GM18951 (cell line): ENCODE measurements at regions not wholly inside any gene's neighbourhood (a gene's known extent, or its start where the extent isn't known, plus 50 kb on each side); places are given as distances from the start of the nearest gene placed in this dataset.

ENCODE experiments used
- POLR2A ChIP-seq: IDR thresholded peaks from 4 replicates; pipeline ENCODE4 v1.6.1; 2011; ENCODE audit warnings: mild to moderate bottlenecking; ENCODE audit not compliant: insufficient read length, insufficient read depth; ENCODE audit errors: extremely low read depth
- in situ Hi-C: fragments of 300-500 bp; cut with MboI; formaldehyde crosslinking; loops from one replicate; pipeline ENCODE4 v1.12.0; 2022; ENCODE audit warnings: low sequenced_read_pairs, mixed read lengths, inconsistent platforms; ENCODE audit not compliant: unreplicated experiment

DNA sequence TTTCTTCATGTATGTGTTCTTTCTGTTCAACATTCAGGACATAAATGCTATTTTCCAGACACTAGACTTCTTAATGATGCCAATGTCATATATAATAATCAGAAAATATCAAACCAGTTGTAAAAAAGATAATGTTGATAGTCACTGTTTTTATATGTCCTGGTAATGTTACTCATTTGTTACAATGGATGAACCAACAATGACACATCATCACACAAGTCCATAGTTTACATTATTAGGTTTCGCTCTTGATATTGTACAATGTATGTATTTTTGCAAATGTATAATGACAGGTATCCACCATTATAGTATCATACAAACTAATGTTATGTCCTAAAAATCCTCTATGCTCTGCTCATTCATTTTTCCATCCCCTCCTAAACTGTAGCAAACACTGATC, 243.8 kb upstream of the CDIN1 start:
- in situ Hi-C loops, result no loop called here
- no peak for TF ChIP-seq POLR2A

DNA sequence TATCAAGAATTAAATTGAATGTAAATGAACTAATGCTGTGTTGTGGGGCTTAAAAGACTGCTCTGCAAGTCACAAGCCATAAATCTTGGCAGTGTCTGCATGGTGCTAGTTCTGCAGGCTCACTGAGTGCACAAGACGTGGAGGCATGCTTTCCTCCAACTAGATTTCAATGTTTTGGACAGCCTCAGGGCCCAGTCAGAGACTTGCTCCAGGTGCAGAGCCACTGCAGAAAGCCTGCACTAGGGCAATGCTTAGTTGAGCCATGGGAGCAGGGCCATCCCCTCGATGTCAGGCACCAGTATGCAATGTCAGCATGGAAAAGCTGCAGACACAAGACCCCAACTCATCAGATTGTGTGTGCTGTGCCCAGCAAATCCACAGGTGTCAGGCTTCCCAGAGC, 234.5 kb upstream of the CDIN1 start:
- TF ChIP-seq POLR2A, result no peak

DNA sequence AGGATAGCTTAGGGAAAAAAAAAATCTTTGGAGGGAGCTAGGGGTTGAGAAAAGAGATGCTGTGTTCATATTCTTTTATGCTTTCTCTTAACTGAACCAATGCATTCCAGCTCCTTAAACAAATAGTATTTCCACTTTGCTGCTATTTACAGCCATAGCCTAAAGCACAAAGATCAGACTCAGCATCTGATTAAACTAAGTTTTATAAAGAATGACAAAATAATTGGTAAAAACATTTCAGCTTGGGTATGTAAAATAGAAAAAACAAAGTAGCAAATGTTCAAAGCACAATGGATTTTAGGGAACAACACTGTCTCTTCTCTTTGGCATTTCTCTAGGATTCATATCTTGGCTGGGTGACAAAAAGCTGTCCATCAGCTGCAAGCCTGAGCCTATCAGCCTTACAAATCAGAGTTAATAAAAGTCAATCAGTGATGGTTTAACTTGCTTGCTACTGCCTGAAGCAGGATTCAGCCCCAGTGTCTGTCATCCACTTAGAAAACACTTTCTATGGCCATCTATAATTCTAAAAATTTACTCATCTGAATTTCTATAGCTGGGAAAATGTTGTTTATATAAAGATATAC, 232.1 kb upstream of the CDIN1 start:
- in situ Hi-C loops, result no loop called here

More for the DNA sequence above, 234.5 kb upstream of the CDIN1 start:
- in situ Hi-C loops, result no loop called here

DNA sequence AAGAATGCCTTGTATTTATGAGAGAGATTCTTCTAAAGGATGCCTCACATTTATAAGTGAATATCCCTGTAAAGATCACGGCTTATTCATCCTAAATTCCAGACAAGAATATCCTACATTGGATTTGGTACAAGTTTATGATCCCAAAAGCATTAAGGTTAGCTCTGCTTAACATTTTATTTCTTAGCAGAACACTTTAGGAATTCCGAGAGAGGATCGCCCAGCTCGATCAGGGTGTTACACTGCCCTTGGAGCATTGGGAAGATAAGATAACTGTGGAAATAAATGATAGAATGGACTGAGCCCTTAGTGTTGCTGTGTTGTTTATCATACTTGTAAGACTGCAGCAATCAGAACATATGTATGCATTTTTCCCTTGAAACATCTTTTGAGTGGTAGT, 223.0 kb upstream of the CDIN1 start:
- in situ Hi-C loops, result no loop called here
- no peak for TF ChIP-seq POLR2A

More for the DNA sequence above, 232.1 kb upstream of the CDIN1 start:
- TF ChIP-seq POLR2A, result no peak

DNA sequence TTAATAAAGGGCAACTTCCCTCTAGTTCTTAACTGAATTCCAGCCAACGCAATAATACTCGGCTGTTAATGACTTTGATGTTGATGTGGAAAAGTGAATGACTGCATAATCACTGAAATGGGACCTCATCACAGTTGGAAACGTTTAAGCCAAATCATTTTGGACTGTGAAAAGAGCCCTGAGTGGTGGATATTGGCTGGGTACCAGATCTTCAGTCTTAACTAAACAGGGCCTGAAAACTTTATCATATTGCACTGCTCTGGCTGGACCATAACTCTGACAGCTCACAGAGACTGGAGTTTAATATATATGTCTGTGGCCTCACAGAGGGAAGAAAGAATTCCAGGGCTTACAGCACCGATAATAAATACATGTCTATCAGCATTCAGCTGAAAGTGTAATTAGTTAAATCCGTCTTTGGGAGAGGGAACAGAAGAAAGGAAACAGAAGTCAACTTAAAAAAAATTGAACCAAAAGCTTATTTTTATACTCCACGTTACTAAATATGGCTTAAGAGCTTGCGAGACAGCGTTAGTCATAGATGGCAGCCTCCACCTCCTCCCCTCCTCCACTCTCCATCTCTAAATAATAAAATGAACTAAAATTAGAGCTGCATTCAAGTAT, 222.3 kb upstream of the CDIN1 start:
- in situ Hi-C loops, result no loop called here
- no peak for TF ChIP-seq POLR2A

DNA sequence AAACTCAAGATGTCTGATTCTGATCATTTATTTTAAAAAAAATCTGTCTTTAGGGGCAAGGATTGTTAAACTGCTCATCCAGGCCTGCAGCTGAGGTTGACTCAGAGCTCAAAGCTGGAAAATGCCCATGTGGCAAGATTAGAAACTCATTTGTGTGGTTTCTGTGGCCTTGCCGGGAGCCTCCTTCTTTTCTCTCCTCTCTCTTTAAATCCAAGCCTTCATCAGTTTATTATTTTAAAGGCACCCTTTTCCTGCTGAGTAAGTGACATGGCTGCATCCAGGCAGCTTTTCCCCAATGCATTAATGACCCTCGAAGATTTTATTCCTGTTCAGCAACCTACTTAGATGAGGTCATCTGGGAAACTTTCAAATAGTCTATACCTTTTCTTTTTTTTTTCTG, 221.3 kb upstream of the CDIN1 start:
- TF ChIP-seq POLR2A, result no peak
- in situ Hi-C loops, result no loop called here

DNA sequence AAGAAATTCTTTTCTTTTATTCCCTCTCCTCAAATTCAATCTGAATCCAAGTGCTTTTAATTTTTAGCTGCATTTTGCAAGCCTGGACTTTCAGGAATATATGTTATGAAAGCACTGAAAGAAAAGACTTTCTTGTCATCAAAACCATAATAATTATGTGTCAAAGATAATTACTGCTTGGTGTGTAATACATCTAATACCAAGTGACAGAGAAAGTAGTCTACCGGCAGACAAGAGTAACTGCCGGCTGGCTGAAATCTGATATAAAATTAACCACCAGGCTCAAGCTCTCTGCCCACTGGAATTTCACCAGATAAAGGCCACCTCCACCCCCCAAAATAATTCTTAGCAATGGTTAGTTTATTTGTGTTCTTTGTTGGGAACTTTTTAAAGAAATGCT, 220.9 kb upstream of the CDIN1 start:
- no peak for TF ChIP-seq POLR2A
- in situ Hi-C loops, result no loop called here

DNA sequence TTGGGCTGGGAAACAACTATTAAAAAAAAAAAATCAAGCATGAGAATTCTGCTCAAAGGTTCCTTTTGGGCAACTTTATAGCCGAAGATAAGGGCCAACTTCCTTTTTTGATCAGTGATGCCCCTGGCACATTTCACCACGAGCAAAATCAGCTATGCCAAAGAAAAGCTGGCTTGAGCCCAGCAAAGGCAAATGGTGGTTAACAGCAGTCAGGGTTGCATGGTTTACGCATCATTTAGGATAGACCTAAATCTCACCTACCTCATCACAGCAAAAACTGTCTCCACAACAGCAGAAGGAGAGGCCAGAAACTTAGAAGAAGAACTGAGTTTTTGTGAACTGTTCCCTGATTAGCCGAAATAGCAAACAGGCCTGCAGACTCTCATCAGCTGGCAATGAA, 220.1 kb upstream of the CDIN1 start:
- TF ChIP-seq POLR2A, result no peak
- in situ Hi-C loops, result no loop called here

DNA sequence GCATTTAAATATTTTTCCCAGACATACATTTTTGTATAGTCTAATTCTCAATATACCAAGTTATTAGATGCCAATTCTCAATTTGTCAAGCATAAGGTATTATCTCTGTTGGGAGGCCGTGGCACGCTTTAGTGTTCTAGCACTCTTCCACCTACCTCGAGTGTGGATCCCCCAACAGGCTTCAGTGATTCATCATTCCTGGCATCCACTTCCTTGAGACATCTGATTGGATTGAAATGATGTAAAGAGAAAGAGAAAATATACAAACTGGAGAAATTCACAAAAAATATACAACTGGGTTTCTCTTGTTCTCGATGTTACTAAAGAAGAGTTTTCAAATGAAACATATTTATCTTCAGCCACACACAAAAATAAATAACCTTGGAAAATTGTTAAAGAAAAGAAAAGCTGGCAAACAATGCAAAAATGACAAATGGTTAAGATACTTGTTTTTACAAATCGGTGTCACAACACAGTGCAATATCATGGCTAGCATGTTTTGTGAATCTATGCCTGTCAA, 218.0 kb upstream of the CDIN1 start:
- TF ChIP-seq POLR2A, result no peak
- in situ Hi-C loops, result no loop called here

DNA sequence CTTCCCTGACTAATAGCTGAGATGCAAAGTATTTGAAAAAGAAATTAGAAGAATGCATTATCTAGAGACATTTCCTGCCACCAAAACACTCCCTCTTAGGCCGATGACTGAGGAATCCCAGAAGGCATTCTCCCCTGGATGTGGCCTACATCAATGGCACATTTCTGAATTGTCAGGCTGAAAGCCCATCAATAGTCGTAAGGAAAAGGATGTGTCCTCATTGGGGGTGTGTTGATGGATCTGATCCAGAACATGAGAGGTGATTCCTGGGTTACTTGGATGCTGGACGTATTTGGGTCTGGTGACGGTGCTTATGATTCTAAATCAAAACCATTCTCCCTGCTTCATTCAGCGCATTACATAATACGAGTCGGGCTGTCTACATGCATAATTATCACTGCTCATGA, 216.9 kb upstream of the CDIN1 start:
- in situ Hi-C loops, result no loop called here
- no peak for TF ChIP-seq POLR2A

DNA sequence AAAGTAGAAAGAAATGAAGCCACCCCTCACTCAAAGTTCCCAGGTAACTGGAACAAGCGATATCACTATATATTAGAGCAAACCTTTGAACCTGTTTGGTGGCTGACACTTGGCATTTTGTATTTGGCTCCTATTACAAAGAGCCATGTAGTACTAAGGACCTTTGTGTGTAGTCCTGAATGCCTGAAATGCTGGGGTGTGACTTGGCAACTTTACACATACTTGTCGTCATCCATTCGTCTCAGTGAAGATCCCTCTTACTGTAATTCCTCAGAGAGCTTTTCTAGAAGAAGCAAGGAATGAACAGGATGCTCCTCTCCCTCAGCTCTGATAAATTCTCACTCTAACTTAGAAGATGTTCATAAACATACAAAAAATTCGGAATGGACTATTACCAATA, 216.1 kb upstream of the CDIN1 start:
- in situ Hi-C loops, result no loop called here
- TF ChIP-seq POLR2A, result no peak

DNA sequence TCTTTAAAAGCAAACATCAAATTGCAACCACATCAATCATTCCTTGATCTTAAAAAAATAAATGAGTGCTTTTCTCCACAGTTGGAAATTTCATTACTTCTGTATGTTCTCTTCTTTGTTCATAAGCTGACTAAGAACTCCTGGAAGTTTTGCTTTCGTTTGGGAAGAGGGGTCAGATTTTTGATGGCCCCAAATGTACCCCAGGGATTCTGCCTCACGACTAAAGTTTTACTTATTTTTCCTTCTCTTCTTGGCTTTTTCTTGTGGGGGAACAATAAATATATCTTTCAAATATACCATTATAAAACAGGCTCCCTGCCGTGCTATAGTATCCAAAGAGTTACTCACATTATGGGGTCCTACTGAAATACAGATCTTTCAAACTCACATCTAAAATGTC, 215.0 kb upstream of the CDIN1 start:
- in situ Hi-C loops, result no loop called here
- TF ChIP-seq POLR2A, result no peak

DNA sequence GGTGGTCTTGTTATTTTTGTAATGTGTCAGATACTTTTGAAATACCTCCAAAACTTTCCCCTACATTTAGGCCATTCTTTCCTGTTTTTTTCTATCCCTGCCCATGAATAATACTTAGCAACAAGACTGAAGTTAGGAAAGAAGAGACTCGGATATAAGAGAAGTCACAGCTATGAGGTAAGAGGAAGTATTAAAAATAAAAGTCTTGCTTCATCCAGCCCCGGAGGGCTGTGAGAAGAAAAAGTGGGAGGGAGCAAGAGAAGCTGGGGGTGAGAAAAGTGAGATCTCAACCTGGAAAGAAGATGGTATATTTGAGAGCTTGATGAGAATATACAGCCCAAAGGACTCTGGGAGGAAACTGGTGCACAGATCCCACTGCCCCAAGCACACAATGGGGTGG, 213.5 kb upstream of the CDIN1 start:
- in situ Hi-C loops, result no loop called here
- no peak for TF ChIP-seq POLR2A

DNA sequence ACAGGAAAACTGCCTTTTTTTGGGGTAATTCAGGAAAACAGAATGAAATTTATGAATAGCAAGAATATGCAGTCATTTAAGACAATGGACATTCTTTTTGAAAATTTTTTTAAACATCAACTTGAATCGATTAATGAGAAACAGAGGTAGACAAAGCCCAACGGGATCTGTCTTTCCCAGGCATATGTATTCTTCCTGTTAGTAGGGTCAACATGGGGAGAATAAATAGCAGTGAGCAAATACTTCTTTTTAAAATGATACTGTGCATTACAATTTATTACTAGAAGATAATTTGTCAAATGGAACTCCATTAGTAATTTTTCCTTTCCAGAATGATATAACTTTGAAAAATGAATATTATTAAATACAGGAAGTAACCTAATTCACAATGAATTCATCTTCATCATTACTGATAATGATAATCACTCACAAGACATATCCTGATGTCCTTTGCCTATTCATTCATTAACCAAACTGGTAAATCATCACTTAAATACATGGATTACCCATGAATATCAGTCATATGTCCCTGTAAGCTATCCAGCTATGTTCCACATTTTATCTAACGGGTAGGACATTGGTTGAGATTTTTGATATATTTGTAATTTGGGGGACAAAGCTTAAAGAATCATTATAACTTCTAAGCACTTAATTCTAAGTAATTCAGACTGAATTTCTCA, 209.2 kb upstream of the CDIN1 start:
- TF ChIP-seq POLR2A, result no peak
- in situ Hi-C loops, result no loop called here
